RWPE1 (cell line): ENCODE measurements at regions not wholly inside any gene's neighbourhood (a gene's known extent, or its start where the extent isn't known, plus 50 kb on each side); places are given as distances from the start of the nearest gene placed in this dataset.

Experiments used
- CTCF ChIA-PET: fragments of 350-600 bp; sonication (Branson Sonifier 250); formaldehyde crosslinking; extraction: SDS; loops from one replicate; lab custom pipeline; 2021; lab: Yijun Ruan, JAX
- POLR2A ChIA-PET: fragments of 400-600 bp; formaldehyde crosslinking; extraction: SDS; loops from one replicate; lab custom pipeline; 2020; ENCODE audit warnings: antibody characterized with exemption; ENCODE audit not compliant: low non-redundant PET; lab: Yijun Ruan, JAX
- DNase-seq: peaks from one replicate; pipeline ENCODE4 v3.0.0; 2012; ENCODE audit warnings: low spot score
- H3K27ac ChIP-seq: fragments of 450-650 bp; 2 replicates; pipeline ENCODE4 v1.5.1; 2017
- TF ChIP-seq, protein P1 (sequence below): fragments of 450-650 bp; conservative IDR thresholded peaks from 2 replicates; pipeline ENCODE4 v1.5.1; 2017; ENCODE audit warnings: low read depth, mild to moderate bottlenecking

DNA sequence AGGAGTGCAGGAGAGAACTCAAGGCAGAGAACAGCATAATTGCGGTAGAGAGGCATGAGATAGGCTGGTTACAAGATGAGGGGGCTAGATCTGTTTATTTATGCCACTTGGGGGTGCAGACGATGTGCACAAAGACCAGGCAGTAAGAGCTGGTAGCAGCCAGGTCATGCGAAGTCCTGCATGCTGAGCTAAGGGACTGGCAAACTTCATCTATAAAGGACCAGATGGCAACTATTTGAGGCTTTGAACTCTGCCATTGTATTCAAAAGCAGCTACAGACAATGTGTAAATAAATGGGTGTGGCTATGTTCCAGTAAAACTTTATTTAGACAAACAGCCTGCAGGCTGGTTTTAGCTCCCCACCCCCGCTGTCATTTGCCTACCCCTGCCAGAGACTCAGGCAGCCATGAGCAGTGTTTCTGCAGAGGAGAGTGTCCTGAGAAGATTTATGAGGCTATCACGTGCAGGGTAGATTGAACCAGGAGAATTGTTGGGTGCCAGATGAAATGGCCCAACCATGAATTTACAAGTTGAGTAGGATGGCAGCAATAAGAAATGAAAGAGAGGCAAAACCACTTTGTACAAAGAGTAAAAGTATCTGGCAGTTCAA is 253.4 kb upstream of the MOCS1 start:
- DNase-seq, result no peak
- H3K27ac ChIP-seq, result no peak overlapping the region
- ChIA-PET POLR2A (no interaction called here), CTCF (interaction anchor here (0.6 kb wide), 1 partner anchor 106 kb away, joined by 3 read pairs; no protein-coding TSS in a partner anchor)
- TF ChIP-seq, protein P1, sequence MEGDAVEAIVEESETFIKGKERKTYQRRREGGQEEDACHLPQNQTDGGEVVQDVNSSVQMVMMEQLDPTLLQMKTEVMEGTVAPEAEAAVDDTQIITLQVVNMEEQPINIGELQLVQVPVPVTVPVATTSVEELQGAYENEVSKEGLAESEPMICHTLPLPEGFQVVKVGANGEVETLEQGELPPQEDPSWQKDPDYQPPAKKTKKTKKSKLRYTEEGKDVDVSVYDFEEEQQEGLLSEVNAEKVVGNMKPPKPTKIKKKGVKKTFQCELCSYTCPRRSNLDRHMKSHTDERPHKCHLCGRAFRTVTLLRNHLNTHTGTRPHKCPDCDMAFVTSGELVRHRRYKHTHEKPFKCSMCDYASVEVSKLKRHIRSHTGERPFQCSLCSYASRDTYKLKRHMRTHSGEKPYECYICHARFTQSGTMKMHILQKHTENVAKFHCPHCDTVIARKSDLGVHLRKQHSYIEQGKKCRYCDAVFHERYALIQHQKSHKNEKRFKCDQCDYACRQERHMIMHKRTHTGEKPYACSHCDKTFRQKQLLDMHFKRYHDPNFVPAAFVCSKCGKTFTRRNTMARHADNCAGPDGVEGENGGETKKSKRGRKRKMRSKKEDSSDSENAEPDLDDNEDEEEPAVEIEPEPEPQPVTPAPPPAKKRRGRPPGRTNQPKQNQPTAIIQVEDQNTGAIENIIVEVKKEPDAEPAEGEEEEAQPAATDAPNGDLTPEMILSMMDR, result no peak

DNA sequence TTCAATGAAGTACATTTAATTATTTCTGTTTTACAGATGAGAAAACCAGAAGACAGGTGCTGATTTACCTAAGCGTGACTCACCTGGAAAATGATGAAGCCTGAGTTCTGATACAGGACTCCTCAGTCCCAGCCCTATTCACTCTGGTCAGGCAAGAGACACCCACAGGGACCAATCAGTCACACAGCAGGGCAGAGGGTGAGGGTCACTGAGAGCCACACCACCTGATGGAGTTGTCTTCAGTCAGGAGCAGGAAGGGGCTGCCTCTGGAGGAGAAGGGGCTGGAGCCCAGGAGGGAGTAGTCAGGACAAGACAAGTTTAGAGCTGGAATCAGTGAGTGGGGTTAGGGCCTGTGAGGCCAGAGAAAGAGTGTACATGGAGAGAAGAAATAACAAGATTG is 251.2 kb upstream of the MOCS1 start:
- TF ChIP-seq, protein P1, result no peak
- ChIA-PET CTCF (no interaction called here), POLR2A (no interaction called here)
- H3K27ac ChIP-seq, result no peak overlapping the region
- no peak for DNase-seq

DNA sequence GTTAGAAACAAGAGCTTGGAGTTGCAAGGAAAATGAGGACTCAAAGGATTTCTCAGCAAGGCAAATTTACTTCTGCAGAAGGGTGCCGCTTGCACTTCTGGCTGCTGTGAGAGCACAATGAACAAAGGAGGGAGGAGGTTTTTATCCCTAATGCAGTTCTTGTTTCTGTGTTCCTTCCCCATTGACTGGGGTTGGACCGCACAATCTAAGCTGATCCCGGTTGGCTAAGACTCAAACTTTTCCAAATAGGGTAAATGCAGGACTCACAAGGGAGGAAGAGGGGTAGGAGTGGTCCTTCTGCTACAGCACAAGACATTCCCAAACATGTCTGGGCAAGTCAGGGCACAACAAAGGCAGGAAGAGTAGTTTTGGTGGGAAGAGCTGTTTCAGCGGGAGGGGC is 249.6 kb upstream of the MOCS1 start:
- ChIA-PET CTCF (interaction anchor here (0.7 kb wide), 1 partner anchor 142 kb away, joined by 3 read pairs; no protein-coding TSS in a partner anchor), POLR2A (no interaction called here)
- DNase-seq, result no peak
- H3K27ac ChIP-seq, result no peak overlapping the region
- TF ChIP-seq, protein P1, result no peak

DNA sequence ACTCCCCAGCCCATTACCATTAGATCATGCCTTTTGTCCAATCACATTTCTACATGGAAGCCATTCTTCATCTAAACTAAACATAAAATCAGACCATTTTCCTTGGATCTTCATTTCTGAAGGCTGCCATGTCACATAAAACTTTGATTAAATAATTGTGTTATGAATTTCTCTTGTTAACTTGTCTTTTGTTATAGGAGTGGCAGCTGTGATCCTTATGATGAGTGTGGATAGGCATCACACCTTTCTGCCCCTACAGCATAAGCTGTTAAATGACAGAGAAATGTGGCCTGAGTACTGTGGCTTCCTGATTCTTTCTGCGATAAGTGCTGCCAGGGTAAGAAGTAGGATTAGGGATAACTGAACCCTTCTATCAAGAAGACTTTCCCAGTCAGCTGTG is 247.1 kb upstream of the MOCS1 start:
- no peak overlapping the region for H3K27ac ChIP-seq
- POLR2A ChIA-PET, result no interaction called here
- DNase-seq, result no peak
- TF ChIP-seq, protein P1, result no peak
- CTCF ChIA-PET, result no interaction called here

DNA sequence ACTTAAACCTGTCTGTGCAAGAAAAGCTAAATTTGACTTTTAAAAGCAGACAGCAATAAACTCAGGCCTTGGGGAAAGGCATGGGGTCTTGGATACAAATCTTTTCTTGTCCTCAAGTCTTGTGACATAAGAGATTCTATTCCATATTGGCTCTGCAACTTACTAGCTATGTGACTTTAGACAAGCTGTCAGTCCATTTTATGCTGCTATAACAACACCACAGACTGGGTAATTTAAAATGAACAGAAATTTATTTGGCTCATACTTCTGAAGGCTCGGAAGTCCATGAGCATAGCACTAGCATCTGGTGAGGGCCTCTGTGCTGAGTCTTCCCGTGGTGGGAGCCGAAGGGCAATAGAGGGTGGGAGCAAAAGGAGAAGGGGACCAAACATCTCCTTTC is 246.0 kb upstream of the MOCS1 start:
- ChIA-PET POLR2A (no interaction called here), CTCF (no interaction called here)
- TF ChIP-seq, protein P1, result no peak
- H3K27ac ChIP-seq, result no peak overlapping the region
- no peak for DNase-seq

DNA sequence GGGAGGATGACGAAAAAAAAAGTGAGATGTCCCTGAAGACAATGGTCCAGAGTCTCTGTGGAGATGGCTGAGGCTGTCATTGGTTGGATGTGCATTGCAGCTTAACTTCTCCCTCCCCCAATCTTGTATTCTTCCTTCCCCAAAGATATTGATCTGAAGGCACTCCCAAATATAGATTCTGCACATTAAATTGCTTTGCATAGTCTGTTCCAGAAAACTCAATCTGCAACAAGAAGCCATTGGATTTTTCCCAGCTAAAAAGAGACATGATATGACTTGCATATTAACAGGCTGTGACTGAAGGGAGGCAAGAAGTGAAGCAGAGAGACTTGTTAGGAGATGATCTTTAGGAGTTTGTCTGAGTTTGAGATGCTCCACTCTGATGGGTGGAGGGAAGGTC is 245.2 kb upstream of the MOCS1 start:
- ChIA-PET CTCF (no interaction called here), POLR2A (no interaction called here)
- DNase-seq, result no peak
- no peak overlapping the region for H3K27ac ChIP-seq
- TF ChIP-seq, protein P1, result no peak
